Activated naive CD4-positive, alpha-beta T cell treated with Interleukin-2 at 50 U/mL for 16 hours (primary cell): ENCODE measurements at regions not wholly inside any gene's neighbourhood (a gene's known extent, or its start where the extent isn't known, plus 50 kb on each side); places are given as distances from the start of the nearest gene placed in this dataset.
"Not testable (repeated sequence)": the region's sequence is repeated elsewhere in the genome, so short reads cannot be mapped to it uniquely, and the experiment has no call there.

Experiments used
- DNase-seq: peaks from one replicate; pipeline ENCODE4 v3.0.0-alpha.2; 2020

- peak; percentile 37 for DNase-seq
These were observed 136.3 kb downstream of the LY86 start for GRCh38 chr6:6724539-6725467.

- no peak for DNase-seq
These were observed 137.1 kb downstream of the LY86 start for GRCh38 chr6:6725468-6726209.

- no peak for DNase-seq
These were observed 139.8 kb downstream of the LY86 start for GRCh38 chr6:6728169-6728941.

- no peak for DNase-seq
These were observed 141.5 kb downstream of the LY86 start for GRCh38 chr6:6729971-6730370.

- no peak for DNase-seq
These were observed 142.3 kb downstream of the LY86 start for GRCh38 chr6:6730831-6731230.

GRCh38 chr6:6734479-6735465, 146.3 kb downstream of the LY86 start:
- DNase-seq: no peak

- DNase-seq: no peak
These were observed 148.5 kb downstream of the LY86 start for GRCh38 chr6:6736791-6737654.

- DNase-seq: no peak
These were observed 149.2 kb downstream of the LY86 start for GRCh38 chr6:6737671-6738070.

GRCh38 chr6:6738108-6738507, 149.6 kb downstream of the LY86 start:
- DNase-seq: no peak

GRCh38 chr6:6738922-6739716, 150.6 kb downstream of the LY86 start:
- DNase-seq: no peak

GRCh38 chr6:6740595-6740994, 152.1 kb downstream of the LY86 start:
- no peak for DNase-seq

- no peak for DNase-seq
These were observed 152.7 kb downstream of the LY86 start for GRCh38 chr6:6741264-6741663.

- no peak for DNase-seq
These were observed 154.0 kb downstream of the LY86 start for GRCh38 chr6:6742535-6742934.

- DNase-seq: no peak
These were observed 156.0 kb downstream of the LY86 start for GRCh38 chr6:6744551-6744950.

- not testable (repeated sequence) for DNase-seq
These were observed 157.3 kb downstream of the LY86 start for GRCh38 chr6:6745637-6746332.

GRCh38 chr6:6746333-6746969, 157.9 kb downstream of the LY86 start:
- no peak for DNase-seq

GRCh38 chr6:6746970-6747338, 158.4 kb downstream of the LY86 start:
- DNase-seq: no peak

- no peak for DNase-seq
These were observed 158.9 kb downstream of the LY86 start for GRCh38 chr6:6747371-6747770.

- DNase-seq: no peak
These were observed 159.5 kb downstream of the LY86 start for GRCh38 chr6:6748001-6748400.
